Activated gamma-delta T cell (primary cell): ENCODE measurements at regions not wholly inside any gene's neighbourhood (a gene's known extent, or its start where the extent isn't known, plus 50 kb on each side); places are given as distances from the start of the nearest gene placed in this dataset.
"Not testable (repeated sequence)": the region's sequence is repeated elsewhere in the genome, so short reads cannot be mapped to it uniquely, and the experiment has no call there.

Source experiments
- DNase-seq: peaks from one replicate; lab custom pipeline; 2025; lab: John Stamatoyannopoulos, UW

DNA sequence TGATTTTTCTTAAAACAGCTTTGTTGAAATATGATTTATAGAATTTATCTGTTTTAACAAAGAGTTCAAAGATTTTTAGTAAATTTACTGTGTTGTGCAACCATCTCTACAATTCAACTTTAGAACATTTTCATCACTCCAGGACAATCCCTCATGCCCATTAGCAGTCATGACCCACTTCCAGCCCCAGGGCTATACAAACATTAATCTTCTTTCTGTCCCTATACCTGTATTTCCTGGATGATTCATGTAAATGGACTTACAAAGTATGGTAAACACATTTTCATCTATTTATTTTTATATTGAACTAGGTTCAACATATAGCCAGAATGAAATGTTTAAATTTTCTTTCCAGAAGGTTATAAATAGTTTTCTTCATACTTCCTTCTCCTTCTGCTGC is 127.8 kb upstream of the CCDC180 start:
- DNase-seq, result no peak

DNA sequence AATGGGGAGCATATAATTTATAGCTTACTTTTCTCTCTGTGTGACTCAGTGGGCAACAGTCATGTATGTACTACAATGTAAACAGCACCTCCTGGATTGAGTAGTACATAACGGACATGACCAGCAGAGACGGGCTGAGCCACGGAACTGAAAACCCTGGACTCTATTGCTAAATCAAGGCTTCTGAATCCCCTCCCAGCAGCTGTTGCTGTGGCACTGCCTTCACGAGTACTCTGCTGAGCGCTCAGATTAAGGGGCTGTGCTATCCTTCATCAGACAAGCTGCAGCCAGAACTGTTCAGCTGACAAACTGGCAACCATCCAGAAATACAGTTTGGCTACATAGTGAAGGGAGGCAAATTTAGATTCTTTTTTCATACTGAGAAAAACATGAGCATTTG is 131.3 kb upstream of the CCDC180 start:
- DNase-seq, result no peak

DNA sequence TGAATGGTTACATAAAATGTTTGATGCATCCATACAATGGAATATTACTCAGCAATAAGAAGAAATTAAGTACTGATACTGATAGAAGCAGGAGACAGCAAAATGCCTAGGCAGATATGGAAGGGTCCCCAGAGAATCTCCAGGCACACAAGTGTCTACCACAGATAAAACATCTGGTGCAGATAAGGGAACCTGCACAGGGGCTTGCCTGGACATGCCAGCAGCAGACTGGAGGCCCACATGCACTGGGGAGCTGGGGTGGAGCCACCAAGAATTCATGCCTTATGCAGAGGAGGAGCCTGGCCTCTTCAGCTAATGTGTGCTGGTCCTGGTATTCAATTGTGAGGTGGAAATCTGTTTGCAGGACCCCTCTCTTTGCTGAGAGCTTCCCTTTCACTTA is 129.2 kb upstream of the CTSV start:
- not testable (repeated sequence) for DNase-seq

DNA sequence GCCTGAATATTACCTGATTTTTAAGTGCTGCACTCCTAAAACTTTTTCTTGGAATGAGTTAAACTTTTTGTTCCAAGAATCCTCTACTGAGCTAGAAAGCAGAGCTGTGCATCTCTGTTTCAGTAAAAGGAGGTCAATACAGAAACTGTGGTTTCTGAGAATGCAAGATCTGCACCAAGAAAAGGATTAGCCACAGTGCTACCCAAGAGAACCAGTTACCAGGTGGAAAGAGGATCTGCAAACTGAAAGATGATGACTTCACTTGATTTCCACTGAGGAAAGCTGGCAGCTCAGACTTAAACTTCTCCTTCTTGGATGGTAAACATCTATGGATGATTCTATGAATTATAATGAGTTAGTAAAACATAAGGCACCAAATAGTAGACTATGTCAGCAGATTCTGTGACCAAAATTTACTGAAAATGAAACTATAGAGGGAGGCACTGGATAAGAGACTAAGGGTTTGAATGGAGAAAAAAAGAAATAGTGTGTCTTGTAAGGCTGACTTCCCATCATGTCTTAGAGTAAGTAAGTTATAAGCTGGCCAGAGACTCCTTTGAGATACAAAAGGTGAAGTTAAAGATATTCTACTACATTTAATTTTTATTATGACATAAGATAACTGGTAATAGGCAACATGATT is 127.7 kb upstream of the CTSV start:
- DNase-seq, result not testable (repeated sequence)

DNA sequence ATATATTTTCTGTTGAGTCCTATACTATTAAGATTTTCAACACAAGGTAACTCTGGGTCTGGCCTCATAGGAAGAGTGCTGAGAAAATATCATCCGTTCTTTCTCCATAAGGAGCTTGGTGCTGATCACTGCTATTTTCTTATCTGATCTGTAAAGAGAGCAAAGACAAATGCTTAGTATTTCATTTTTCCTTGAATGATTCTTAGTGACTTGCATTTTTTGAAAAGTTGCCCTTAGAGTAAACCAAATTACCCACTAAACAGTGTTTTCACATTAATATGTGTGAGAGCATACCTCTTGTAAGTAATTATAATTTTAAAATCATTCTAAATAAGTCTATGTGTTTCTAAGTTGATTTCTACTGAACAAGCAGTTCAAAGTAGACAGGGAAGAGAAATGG is 121.3 kb upstream of the CTSV start:
- no peak for DNase-seq

DNA sequence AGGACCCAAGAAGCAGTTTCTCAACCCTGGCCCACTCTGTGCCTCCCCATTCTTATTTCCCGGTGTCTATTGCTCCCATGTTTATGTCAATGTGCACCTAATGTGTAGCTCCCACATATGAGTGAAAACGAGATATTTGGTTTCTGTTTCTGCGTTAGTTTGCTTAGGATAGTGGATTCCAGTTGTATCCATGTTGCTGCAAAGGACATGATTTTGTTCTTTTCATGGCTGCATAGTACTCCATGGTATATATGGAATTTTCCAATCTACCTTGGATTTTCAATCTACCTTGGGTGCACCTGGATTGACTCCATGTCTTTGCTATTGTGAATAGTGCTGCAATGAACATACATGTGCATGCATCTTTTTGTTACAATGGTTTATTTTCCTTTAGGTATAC is 119.8 kb upstream of the CTSV start:
- DNase-seq, result not testable (repeated sequence)

DNA sequence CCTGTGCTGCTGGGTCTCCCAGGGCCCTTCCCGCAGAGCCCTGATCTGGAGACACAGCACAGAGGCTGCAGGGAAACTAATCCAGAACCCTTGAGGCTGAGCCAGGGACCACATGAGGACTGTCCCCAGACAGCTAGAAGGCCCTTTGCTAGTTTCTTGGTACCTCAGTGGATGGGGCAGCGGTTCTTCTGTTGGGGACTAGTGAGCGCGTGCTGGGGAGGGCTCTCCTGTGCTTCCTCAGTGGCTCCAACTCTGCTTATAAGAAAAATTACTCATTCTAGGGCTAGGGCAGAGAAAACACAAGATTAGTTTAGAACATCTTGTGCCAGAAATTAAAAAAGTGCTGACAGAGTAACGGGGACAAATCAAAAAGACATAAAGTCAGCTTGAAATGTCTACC is 116.5 kb upstream of the CTSV start:
- DNase-seq, result not testable (repeated sequence)

DNA sequence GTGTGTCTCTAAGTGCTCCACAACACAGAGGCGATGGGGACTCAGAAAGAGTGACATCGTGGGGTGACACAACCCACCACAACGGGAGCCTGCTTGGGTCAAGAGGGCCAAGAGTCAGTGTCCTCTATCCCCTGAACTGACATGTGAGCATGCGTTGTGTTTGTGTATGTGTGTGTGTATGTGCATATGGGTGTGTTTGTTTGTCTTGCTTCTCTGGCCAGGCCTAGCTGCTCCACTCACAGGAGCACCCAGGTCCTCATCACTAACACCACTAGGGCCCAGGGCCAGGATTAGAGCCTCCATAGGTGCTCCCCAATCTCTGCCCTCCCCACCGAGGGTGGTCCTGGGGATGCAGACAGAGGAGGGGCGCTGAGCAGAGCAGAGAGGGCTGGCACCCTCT is 115.0 kb upstream of the CTSV start:
- no peak for DNase-seq

DNA sequence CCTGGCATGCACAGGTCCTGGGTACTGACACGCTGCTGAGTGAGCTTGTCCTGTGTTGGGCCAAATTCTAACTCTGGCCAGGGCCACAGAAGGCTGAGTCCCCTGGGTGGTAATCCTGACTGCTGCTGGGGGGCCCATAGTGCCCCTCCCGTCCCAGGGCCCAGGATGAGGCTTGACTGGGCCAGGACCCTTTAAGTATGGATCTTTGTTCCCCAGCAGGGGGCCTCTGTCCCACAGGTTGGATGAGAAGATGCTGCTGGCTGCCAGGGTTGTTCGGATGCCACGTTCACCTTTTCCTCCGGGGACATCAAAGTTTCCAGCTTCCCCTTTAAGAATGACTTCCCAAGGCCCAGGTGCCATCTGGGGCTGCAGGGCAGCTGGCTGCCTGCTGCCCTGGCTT is 114.2 kb upstream of the CTSV start:
- not testable (repeated sequence) for DNase-seq

DNA sequence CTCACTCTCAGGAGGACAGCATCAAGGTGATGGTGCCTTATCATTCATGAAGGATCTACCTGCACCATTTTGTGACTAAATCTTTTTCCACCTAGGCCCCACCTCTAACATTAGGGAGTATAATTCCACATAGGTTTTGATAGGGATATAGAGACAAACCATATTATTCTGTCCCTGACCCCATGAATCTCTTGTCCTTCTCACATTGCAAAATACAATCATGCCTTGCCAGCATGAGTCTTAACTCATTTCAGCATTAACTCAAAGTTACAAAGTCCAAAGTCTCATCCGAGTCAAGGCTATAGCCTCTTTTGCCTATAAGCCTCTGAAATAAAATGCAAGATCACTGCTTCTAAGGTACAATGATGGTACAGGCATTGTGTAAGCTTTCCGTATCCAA is 111.5 kb upstream of the CTSV start:
- DNase-seq, result not testable (repeated sequence)

DNA sequence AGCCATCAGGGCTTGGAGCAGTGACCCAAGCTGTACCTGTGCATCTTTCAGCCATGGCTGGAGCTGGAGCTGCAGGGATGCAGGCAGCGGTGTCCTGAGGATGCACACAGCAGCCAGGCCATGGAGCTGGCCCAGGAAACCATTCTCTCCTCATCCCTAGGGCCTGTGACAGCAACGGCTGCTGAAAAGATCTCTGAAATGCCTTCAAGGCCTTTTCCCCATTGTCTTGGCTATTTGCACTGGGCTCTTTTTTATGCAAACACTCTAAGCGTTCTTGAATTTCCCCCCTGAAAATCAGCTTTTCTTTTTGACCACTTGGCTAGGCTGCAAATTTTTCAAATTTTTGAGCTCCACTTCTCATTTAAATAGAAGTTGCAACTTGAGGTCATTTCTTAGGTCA is 109.5 kb upstream of the CTSV start:
- DNase-seq, result not testable (repeated sequence)

DNA sequence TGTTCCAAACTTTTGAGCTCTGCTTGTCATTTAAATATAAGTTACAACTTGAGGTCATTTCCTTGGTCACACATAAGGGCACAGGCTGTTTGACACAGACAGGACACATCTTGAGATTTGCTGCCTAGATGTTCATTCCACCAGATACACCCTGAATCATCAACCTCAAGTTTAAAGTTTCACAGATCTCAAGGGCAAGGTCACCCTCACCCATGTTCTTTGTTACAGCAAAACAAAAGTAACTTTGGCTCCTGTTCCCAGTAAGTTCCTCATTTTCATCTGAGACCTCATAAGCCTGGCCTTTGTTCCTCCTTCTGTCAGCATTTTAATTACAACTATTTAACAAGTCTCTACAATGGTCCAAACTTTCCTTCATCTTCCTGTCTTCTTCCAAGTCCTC is 106.7 kb upstream of the CTSV start:
- DNase-seq, result not testable (repeated sequence)

DNA sequence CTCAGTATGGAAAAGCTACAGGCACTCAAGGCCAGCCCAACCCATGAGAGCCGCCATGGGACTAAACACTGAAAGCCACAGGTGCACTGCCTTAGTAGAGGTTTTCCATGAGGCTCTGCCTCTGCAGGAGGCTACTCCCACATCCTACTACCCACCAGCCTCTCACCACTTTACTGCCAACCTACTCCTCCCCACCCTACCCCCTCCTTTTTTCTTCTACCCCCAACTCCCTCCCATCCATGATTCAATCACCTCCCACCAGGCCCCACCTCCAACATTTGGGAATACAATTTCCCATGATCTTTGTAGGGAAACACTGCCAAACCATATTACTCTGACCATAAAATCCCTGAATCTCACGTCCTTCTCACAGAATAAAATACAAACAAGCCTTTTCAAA is 101.6 kb upstream of the CTSV start:
- no peak for DNase-seq

DNA sequence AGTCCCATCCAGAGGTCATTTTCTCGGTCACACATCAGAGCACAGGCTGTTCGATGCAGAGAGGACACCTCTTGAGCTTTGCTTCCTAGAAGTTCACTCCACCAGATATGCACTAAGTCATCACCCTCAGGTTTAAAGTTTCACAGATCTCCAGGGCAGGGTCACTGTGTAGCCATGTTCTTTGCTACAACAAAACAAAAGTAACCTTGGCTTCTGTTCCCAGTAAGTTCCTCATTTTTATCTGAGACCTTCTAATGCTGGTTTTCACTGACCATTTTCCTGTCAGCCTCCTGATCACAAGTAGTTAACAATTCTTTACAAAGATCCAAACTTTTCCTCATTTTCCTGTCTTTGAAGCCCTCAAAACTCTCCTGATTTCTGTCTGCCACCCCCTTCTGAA is 97.5 kb upstream of the CTSV start:
- no peak for DNase-seq

DNA sequence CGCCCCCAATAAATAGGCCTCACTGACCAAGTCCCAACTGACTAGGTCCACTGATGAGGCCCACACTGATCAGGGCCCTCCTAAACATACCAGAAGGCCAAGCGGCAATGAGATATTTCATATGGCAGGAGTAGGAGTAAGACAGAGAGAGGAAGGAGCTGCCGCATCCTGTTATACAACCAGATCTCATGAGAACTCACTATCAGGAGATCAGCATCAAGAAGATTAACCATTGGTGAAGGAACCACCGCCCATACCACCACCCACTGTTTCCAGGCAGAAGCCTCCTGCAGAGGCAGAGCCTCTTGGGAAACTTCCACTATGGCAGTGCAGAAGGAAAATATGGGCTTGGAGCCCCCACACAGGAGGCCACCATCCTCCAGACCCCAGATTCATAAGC is 95.0 kb upstream of the CTSV start:
- DNase-seq, result not testable (repeated sequence)

DNA sequence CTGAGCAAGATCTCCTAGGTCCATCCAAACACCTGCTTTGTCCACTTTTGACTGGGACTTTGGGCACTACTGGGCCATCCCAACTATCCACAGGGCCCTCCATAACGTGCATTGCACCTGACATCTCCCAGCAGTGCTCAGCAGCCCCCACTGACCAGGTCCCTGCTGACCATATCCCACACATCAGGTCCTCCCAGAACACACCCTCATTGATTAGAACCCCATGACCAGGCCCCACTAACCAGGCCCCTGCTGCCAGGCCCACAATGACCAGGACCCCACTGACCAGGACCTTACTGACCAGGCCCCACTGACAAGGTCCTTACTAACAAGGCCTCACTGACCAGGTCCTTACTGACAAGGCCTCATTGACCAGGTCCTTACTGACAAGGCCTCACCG is 93.9 kb upstream of the CTSV start:
- DNase-seq, result no peak

DNA sequence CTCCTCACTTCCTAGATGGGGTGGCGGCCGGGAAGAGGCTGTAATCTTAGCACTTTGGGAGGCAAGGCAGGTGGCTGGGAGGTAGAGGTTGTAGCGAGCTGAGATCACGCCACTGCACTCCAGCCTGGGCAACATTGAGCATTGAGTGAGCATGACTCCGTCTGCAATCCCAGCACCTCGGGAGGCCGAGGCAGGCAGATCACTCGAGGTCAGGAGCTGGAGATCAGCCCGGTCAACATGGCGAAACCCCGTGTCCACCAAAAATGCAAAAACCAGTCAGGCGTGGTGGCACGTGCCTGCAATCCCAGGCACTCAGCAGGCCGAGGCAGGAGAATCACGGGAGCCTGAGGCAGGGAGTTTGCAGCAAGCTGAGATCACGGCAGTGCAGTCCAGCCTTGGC is 91.9 kb upstream of the CTSV start:
- not testable (repeated sequence) for DNase-seq

DNA sequence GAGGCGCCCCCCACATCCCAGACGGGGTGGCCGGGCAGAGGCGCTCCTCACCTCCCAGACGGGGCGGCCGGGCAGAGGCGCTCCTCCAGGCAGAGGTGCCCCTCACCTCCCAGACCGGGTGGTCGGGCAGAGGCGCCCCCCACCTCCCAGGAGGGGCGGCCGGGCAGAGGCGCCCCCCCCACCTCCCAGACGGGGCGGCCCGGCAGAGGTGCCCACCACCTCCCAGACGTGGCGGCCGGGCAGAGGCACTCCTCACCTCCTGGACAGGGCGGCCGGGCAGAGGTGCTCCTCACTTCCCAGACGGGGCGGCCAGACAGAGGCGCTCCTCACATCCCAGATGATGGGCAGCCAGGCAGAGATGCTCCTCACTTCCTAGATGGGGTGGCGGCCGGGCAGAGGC is 91.4 kb upstream of the CTSV start:
- not testable (repeated sequence) for DNase-seq

DNA sequence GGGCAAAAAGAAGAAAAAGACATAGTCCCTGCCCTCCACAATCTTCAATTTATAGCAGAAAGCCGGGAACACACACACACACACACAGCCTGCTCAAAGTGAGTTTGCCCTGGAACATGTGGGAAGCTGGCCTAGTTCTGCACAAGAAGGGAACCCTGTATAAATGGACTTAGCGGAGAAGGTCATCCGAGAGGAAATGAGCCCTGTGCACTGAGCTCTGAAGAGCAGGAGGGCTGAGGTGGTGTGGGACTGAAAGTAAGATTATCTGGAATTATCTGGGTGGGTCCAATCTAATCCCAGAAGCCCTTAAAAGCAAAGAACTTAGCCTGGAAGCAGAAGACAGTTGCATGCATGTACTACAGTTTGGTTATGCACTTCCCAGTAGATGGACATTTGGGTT is 90.0 kb upstream of the CTSV start:
- DNase-seq, result no peak

DNA sequence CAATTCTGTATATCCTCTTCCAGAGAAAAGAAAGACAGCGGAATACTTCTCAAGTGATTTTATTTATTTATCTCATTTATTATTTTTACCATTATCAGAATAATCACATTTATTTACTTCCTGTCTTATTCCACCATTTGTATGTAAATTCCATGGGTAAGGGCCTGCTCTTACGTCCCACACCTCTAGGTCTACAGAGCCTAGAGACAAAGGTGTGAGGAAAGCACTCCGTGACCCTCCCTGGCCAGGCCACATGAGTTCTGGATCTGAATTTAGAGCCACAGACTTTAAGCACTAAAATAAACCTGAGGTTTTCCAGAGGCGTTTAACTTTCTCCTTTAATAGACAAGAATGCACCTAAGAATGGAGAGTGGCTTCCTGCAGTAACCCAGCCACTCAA is 85.3 kb upstream of the CTSV start:
- DNase-seq, result no peak

DNA sequence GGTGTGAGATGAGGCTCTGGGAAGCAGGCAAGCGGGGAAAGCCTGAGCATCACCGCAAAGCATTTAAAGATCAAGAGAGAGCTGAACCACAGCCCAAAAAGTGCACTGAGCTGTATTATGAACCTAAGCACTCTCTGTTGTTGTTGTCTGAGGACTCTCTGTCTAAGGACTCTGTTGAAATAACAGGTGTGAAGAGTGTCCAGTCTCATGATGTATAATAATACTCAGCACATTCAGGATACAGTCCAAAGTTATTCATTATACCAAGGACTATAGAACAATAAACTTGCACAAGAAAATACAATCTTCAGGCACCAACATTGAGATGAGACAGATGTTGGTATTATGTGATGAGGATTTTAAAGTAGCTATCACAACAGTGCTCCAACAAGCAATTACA is 71.8 kb upstream of the CTSV start:
- no peak for DNase-seq

DNA sequence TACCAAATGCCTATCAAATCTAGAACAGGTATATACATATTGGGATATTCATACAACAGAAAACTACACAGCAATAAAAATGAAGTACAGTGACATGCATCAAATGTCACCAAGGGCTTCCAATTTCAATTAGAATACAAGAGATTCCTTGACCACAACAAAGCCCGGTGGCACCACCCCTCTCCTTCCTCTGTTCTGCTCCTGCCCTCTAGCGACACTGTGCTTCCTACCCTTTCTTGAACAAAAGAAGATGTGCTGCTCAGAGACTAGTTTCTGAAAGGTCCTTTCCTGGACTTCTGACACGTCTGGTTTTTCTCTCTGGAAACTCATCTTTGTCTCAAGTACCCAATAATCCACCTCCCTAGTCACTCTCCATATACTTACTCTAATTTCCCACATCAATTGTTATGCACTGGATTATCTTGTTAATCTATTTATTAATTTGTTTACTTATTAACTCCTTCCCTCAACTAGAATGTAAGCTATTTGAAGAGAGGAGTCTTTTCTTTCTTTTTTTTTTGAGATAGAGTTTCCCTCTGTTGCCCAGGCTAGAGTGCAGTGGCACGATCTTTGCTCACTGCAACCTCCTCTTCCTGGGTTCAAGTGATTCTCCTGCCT is 70.4 kb upstream of the CTSV start:
- DNase-seq, result no peak

DNA sequence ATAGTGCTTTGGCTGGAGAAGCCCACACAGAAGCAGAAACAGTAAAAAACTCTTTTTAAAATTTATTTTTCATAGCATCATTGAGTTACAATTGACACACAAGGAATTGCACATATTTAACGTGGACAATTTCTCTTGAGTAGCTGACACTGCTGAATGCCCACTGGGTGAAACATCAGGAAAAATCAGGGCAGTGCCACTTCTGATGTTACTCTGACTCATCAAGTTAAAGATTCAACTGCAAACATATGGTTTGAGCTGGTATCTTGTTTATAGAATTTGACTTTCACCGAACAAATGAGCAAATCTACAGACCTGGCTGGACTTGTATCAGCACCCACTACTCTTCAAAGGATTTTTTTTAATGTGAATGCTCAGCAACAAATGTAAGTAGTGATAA is 66.3 kb upstream of the CTSV start:
- not testable (repeated sequence) for DNase-seq
